Mesenchymal stem cell (in vitro differentiated cells and primary cell): ENCODE measurements at regions not wholly inside any gene's neighbourhood (a gene's known extent, or its start where the extent isn't known, plus 50 kb on each side); places are given as distances from the start of the nearest gene placed in this dataset.

Experiments used
- DNase-seq: peaks from one replicate; pipeline ENCODE4 v3.0.0-alpha.2; 2013
- H2AFZ ChIP-seq: one replicate; pipeline ENCODE4 v1.6.1; 2013; ENCODE audit warnings: low read depth, mild to moderate bottlenecking, control low read depth, inconsistent platforms, low read length, moderate library complexity
- H2AK5ac ChIP-seq: 2 replicates; pipeline ENCODE4 v1.6.1; 2013; ENCODE audit warnings: low read length, moderate library complexity, mild to moderate bottlenecking, inconsistent platforms; ENCODE audit not compliant: severe bottlenecking
- H2BK120ac ChIP-seq: one replicate; pipeline ENCODE4 v1.6.1; 2013; ENCODE audit warnings: low read depth, mild to moderate bottlenecking, inconsistent platforms, low read length, moderate library complexity
- H2BK12ac ChIP-seq, 2 experiments: one replicate each; pipeline ENCODE4 v1.6.1; 2013; ENCODE audit warnings: inconsistent platforms in 2 of 2, low read length in 2 of 2, mild to moderate bottlenecking in 2 of 2, moderate library complexity in 2 of 2, control low read depth in 1 of 2
- H2BK15ac ChIP-seq: one replicate; pipeline ENCODE4 v1.6.1; 2013; ENCODE audit warnings: mild to moderate bottlenecking, low read depth, inconsistent platforms; ENCODE audit not compliant: poor library complexity, severe bottlenecking
- H2BK5ac ChIP-seq: 2 replicates; pipeline ENCODE4 v1.6.1; 2013; ENCODE audit warnings: low read depth, mild to moderate bottlenecking, low read length, control low read depth, inconsistent platforms; ENCODE audit not compliant: poor library complexity, severe bottlenecking
- H3K14ac ChIP-seq, 2 experiments: one replicate each; pipeline ENCODE4 v1.6.1; 2013; ENCODE audit warnings: inconsistent platforms in 2 of 2, low read length in 2 of 2, control low read depth in 1 of 2, mild to moderate bottlenecking in 1 of 2, moderate library complexity in 1 of 2
- H3K18ac ChIP-seq, 2 experiments: one replicate each; pipeline ENCODE4 v1.6.1; 2013; ENCODE audit warnings: inconsistent platforms in 2 of 2, low read length in 2 of 2, control low read depth in 1 of 2, low read depth in 1 of 2, mild to moderate bottlenecking in 1 of 2
- H3K23ac ChIP-seq, 2 experiments: one replicate each; pipeline ENCODE4 v1.6.1; 2013; ENCODE audit warnings: inconsistent platforms in 2 of 2, low read length in 2 of 2, mild to moderate bottlenecking in 2 of 2, moderate library complexity in 2 of 2, control low read depth in 1 of 2
- H3K27ac ChIP-seq: 2 replicates; pipeline ENCODE4 v1.5.1; 2013; ENCODE audit warnings: mild to moderate bottlenecking, moderate library complexity, low read length, control low read depth, inconsistent platforms; ENCODE audit not compliant: poor library complexity, severe bottlenecking
- H3K27me3 ChIP-seq, 2 experiments: 2 replicates each; pipeline versions ENCODE4 v1.6.1 to v1.7.0; 2013; ENCODE audit warnings: low read length in 2 of 2, mild to moderate bottlenecking in 2 of 2, moderate library complexity in 2 of 2, control low read depth in 1 of 2, inconsistent platforms in 1 of 2; ENCODE audit not compliant: control insufficient read depth in 1 of 2, insufficient read depth in 1 of 2
- H3K36me3 ChIP-seq, 2 experiments: 2 replicates each; pipeline versions ENCODE4 v1.6.1 to v1.7.0; 2013; ENCODE audit warnings: low read length in 2 of 2, control low read depth in 1 of 2, inconsistent platforms in 1 of 2, low read depth in 1 of 2, mild to moderate bottlenecking in 1 of 2; ENCODE audit not compliant: insufficient read depth in 2 of 2, control insufficient read depth in 1 of 2
- H3K4ac ChIP-seq, 2 experiments: one replicate each; pipeline ENCODE4 v1.6.1; 2013; ENCODE audit warnings: inconsistent platforms in 2 of 2, low read length in 2 of 2, mild to moderate bottlenecking in 2 of 2, moderate library complexity in 2 of 2, control low read depth in 1 of 2, low read depth in 1 of 2
- H3K4me1 ChIP-seq: 2 replicates; pipeline ENCODE4 v1.6.1; 2013; ENCODE audit warnings: low read depth, low read length, control low read depth; ENCODE audit not compliant: control insufficient read depth, insufficient read depth
- H3K4me2 ChIP-seq: 2 replicates; pipeline ENCODE4 v1.6.1; 2013; ENCODE audit warnings: low read length, mild to moderate bottlenecking, inconsistent platforms; ENCODE audit not compliant: poor library complexity, severe bottlenecking
- H3K4me3 ChIP-seq, 2 experiments: 2 replicates each; pipeline versions ENCODE4 v1.5.1 to v1.7.0; 2013; ENCODE audit warnings: low read length in 2 of 2, mild to moderate bottlenecking in 2 of 2, control low read depth in 1 of 2, low read depth in 1 of 2; ENCODE audit not compliant: insufficient read depth in 1 of 2
- H3K79me1 ChIP-seq: replicated peaks from 2 replicates; pipeline ENCODE4 v1.6.1; 2013; ENCODE audit warnings: mild to moderate bottlenecking, control low read depth, low read length, inconsistent platforms; ENCODE audit not compliant: poor library complexity, severe bottlenecking
- H3K9ac ChIP-seq: 2 replicates; pipeline ENCODE4 v1.7.0; 2013; ENCODE audit warnings: mild to moderate bottlenecking, low read length, moderate library complexity
- H3K9me3 ChIP-seq: 2 replicates; pipeline ENCODE4 v1.7.0; 2013; ENCODE audit warnings: mild to moderate bottlenecking, low read length; ENCODE audit not compliant: control insufficient read depth
- H4K8ac ChIP-seq: one replicate; pipeline ENCODE4 v1.6.1; 2013; ENCODE audit warnings: inconsistent platforms, mild to moderate bottlenecking, low read length, moderate library complexity
- H4K91ac ChIP-seq: one replicate; pipeline ENCODE4 v1.6.1; 2013; ENCODE audit warnings: mild to moderate bottlenecking, low read length, inconsistent platforms
- WGBS: methylation state at CpG from one replicate; pipeline ENCODE4 v1.1.7; 2013; ENCODE audit warnings: mixed read lengths; 5-methylcytosine and 5-hydroxymethylcytosine counted together

- Histone ChIP-seq H2AFZ (no peak overlapping the region), H3K9me3 (no peaks in the 10 kb centered on the region), H3K18ac (no peak overlapping the region), H2BK15ac (no peak overlapping the region), H2BK5ac (no peak overlapping the region), H3K27me3 (no peaks in the 10 kb centered on the region), H3K23ac (no peak overlapping the region), H2AK5ac (no peak overlapping the region), H3K4me1 (peaks cover 3% of the 10 kb centered on the region), H3K79me1 (no peaks in the 10 kb centered on the region), H3K9ac (no peak overlapping the region), H4K8ac (no peak overlapping the region), H2BK120ac (no peak overlapping the region), H3K4me3 (no peak overlapping the region), H3K27ac (no peak overlapping the region), H3K36me3 (no peaks in the 10 kb centered on the region), H3K4me2 (no peak overlapping the region), H2BK12ac (no peak overlapping the region), H3K14ac (peak overlapping the region in 1 of 2 experiments; percentile 44), H3K4ac (no peak overlapping the region), H4K91ac (no peak overlapping the region)
- 55% methylated on average over 2 of the region's 4 CpGs for WGBS
- no peak for DNase-seq
Observed at GRCh38 chr5:123721675-123722276, 209.8 kb downstream of the CSNK1G3 start.

GRCh38 chr5:123720955-123721354 lies 209.0 kb downstream of the CSNK1G3 start:
- Histone ChIP-seq H2BK5ac (no peak overlapping the region), H2BK15ac (no peak overlapping the region), H3K79me1 (no peaks in the 10 kb centered on the region), H3K4ac (no peak overlapping the region), H3K14ac (no peak overlapping the region), H2AFZ (no peak overlapping the region), H4K8ac (no peak overlapping the region), H3K4me3 (no peak overlapping the region), H3K36me3 (no peaks in the 10 kb centered on the region), H2AK5ac (no peak overlapping the region), H3K27me3 (no peaks in the 10 kb centered on the region), H2BK120ac (no peak overlapping the region), H3K18ac (no peak overlapping the region), H2BK12ac (no peak overlapping the region), H3K9me3 (no peaks in the 10 kb centered on the region), H3K4me1 (peaks cover 3% of the 10 kb centered on the region), H4K91ac (no peak overlapping the region), H3K27ac (no peak overlapping the region), H3K9ac (no peak overlapping the region), H3K4me2 (no peak overlapping the region), H3K23ac (no peak overlapping the region)
- WGBS: 43% methylated on average over 4 of the region's 5 CpGs
- peak; percentile 53 for DNase-seq

- H3K4me3 ChIP-seq: no peak overlapping the region
- H3K27me3 ChIP-seq: no peaks in the 10 kb centered on the region
- H2BK12ac ChIP-seq: no peak overlapping the region
- no peak overlapping the region for H4K8ac ChIP-seq
- no peak overlapping the region for H3K14ac ChIP-seq
- peaks cover 3% of the 10 kb centered on the region for H3K4me1 ChIP-seq
- H3K4ac ChIP-seq: no peak overlapping the region
- no peak overlapping the region for H3K9ac ChIP-seq
- H3K27ac ChIP-seq: no peak overlapping the region
- H3K4me2 ChIP-seq: no peak overlapping the region
- H2AFZ ChIP-seq: no peak overlapping the region
- H3K23ac ChIP-seq: no peak overlapping the region
- no peak for DNase-seq
- no peaks in the 10 kb centered on the region for H3K9me3 ChIP-seq
- H2BK15ac ChIP-seq: no peak overlapping the region
- no peak overlapping the region for H4K91ac ChIP-seq
- H2BK120ac ChIP-seq: no peak overlapping the region
- H3K36me3 ChIP-seq: no peaks in the 10 kb centered on the region
- H3K18ac ChIP-seq: no peak overlapping the region
- no peak overlapping the region for H2AK5ac ChIP-seq
- no peaks in the 10 kb centered on the region for H3K79me1 ChIP-seq
- no peak overlapping the region for H2BK5ac ChIP-seq
Observed at GRCh38 chr5:123720339-123720738, 208.4 kb downstream of the CSNK1G3 start.

- peak overlapping the region; percentile 51 for H2AFZ ChIP-seq
- no peak overlapping the region for H2BK120ac ChIP-seq
- H3K9ac ChIP-seq: no peak overlapping the region
- no peak overlapping the region for H3K4me3 ChIP-seq
- no peak overlapping the region for H2BK5ac ChIP-seq
- WGBS: 55% methylated on average over 2 of the region's 3 CpGs
- no peak overlapping the region for H2BK15ac ChIP-seq
- peak overlapping the region in 1 of 2 experiments; percentile 61 for H3K18ac ChIP-seq
- H3K4me1 ChIP-seq: peaks cover 3% of the 10 kb centered on the region
- peak overlapping the region; percentile 88 for H2AK5ac ChIP-seq
- no peaks in the 10 kb centered on the region for H3K36me3 ChIP-seq
- H3K14ac ChIP-seq: peak overlapping the region in 1 of 2 experiments; percentile 87
- H3K27ac ChIP-seq: no peak overlapping the region
- H3K23ac ChIP-seq: no peak overlapping the region
- H3K27me3 ChIP-seq: no peaks in the 10 kb centered on the region
- no peak overlapping the region for H4K91ac ChIP-seq
- no peaks in the 10 kb centered on the region for H3K79me1 ChIP-seq
- H3K4me2 ChIP-seq: no peak overlapping the region
- DNase-seq: no peak
- H2BK12ac ChIP-seq: no peak overlapping the region
- H3K4ac ChIP-seq: no peak overlapping the region
- H4K8ac ChIP-seq: no peak overlapping the region
- H3K9me3 ChIP-seq: no peaks in the 10 kb centered on the region
Observed at GRCh38 chr5:123719004-123719403, 207.0 kb downstream of the CSNK1G3 start.
